HG02642 (cell line): ENCODE measurements at regions not wholly inside any gene's neighbourhood (a gene's known extent, or its start where the extent isn't known, plus 50 kb on each side); places are given as distances from the start of the nearest gene placed in this dataset.

Experiments
- ATAC-seq: cut with Tn5 transposase; IDR thresholded peaks from one replicate; pipeline ENCODE4 v1.9.1; 2021; ENCODE audit warnings: mild to moderate bottlenecking; ENCODE audit not compliant: unreplicated experiment, poor library complexity

GRCh38 chr7:36002900-36003299, 150.2 kb upstream of the EEPD1 start:
- ATAC-seq, result no peak

- no peak for ATAC-seq
These were observed 149.7 kb upstream of the EEPD1 start for GRCh38 chr7:36003343-36003742.

GRCh38 chr7:36005293-36005692, 147.8 kb upstream of the EEPD1 start:
- no peak for ATAC-seq

GRCh38 chr7:36005876-36006275, 147.2 kb upstream of the EEPD1 start:
- no peak for ATAC-seq

GRCh38 chr7:36006636-36007229, 146.3 kb upstream of the EEPD1 start:
- ATAC-seq, result no peak

GRCh38 chr7:36010656-36011587, 142.1 kb upstream of the EEPD1 start:
- no peak for ATAC-seq

- no peak for ATAC-seq
These were observed 141.5 kb upstream of the EEPD1 start for GRCh38 chr7:36011588-36011965.

- no peak for ATAC-seq
These were observed 139.6 kb upstream of the EEPD1 start for GRCh38 chr7:36013246-36014014.

GRCh38 chr7:36014961-36015360, 138.1 kb upstream of the EEPD1 start:
- ATAC-seq, result no peak

- no peak for ATAC-seq
These were observed 137.3 kb upstream of the EEPD1 start for GRCh38 chr7:36015733-36016132.

- no peak for ATAC-seq
These were observed 136.4 kb upstream of the EEPD1 start for GRCh38 chr7:36016648-36017047.

- ATAC-seq, result no peak
These were observed 135.9 kb upstream of the EEPD1 start for GRCh38 chr7:36017111-36017510.

- no peak for ATAC-seq
These were observed 134.1 kb upstream of the EEPD1 start for GRCh38 chr7:36018816-36019484.

- no peak for ATAC-seq
These were observed 133.5 kb upstream of the EEPD1 start for GRCh38 chr7:36019538-36019937.

GRCh38 chr7:36019980-36020379, 133.1 kb upstream of the EEPD1 start:
- ATAC-seq, result no peak

GRCh38 chr7:36021367-36021766, 131.7 kb upstream of the EEPD1 start:
- ATAC-seq, result no peak

GRCh38 chr7:36021917-36022550, 131.0 kb upstream of the EEPD1 start:
- ATAC-seq, result no peak

- ATAC-seq, result no peak
These were observed 130.0 kb upstream of the EEPD1 start for GRCh38 chr7:36023033-36023560.

GRCh38 chr7:36025190-36025589, 127.9 kb upstream of the EEPD1 start:
- ATAC-seq, result no peak

- no peak for ATAC-seq
These were observed 123.7 kb upstream of the EEPD1 start for GRCh38 chr7:36029311-36029710.
